SK-N-SH (cell line): ENCODE measurements at regions not wholly inside any gene's neighbourhood (a gene's known extent, or its start where the extent isn't known, plus 50 kb on each side); places are given as distances from the start of the nearest gene placed in this dataset.

Experiments used
- CTCF ChIA-PET: fragments of 300-600, 350-600 bp; formaldehyde crosslinking; extraction: SDS; loops from one replicate; lab custom pipeline; 2021; lab: Yijun Ruan, JAX
- POLR2A ChIA-PET: fragments of 350-600 bp; sonication (Branson Sonifier 250); formaldehyde crosslinking; extraction: SDS; loops from one replicate; lab custom pipeline; 2020; ENCODE audit warnings: antibody characterized with exemption, inconsistent platforms; lab: Yijun Ruan, JAX
- DNase-seq: peaks from one replicate; pipeline ENCODE4 v3.0.0; 2012
- H2AFZ ChIP-seq: fragments of 200-600 bp; sonication (generic); 2 replicates; pipeline ENCODE4 v1.8.1; 2016; ENCODE audit warnings: antibody characterized with exemption, mild to moderate bottlenecking, low read depth
- H3F3A ChIP-seq: fragments of 200-600 bp; sonication (generic); replicated peaks from 2 replicates; pipeline ENCODE3; 2016; ENCODE audit warnings: antibody characterized with exemption, mild to moderate bottlenecking; ENCODE audit not compliant: insufficient read depth
- H3K27ac ChIP-seq, 2 experiments: fragments of 200-500 bp in 1 of 2; fragments of 200-600 bp in 1 of 2; sonication (Bioruptor generic) in 1 of 2; sonication (generic), shearing (Covaris generic) in 1 of 2; 2 replicates each; pipeline versions ENCODE4 v1.5.1 to v1.6.1; 2014 to 2016; ENCODE audit warnings: low read depth in 2 of 2, inconsistent platforms in 1 of 2, low read length in 1 of 2, mild to moderate bottlenecking in 1 of 2, mixed read lengths in 1 of 2
- H3K27me3 ChIP-seq: fragments of 200-600 bp; sonication (generic), shearing (Covaris generic); 2 replicates; pipeline ENCODE4 v1.6.1; 2016; ENCODE audit warnings: mixed run types; ENCODE audit not compliant: insufficient read depth
- H3K36me3 ChIP-seq, 2 experiments: fragments of 200-500 bp in 1 of 2; fragments of 200-600 bp in 1 of 2; sonication (Bioruptor generic) in 1 of 2; sonication (generic) in 1 of 2; replicated peaks in 1 of 2; 2 replicates each; pipeline versions ENCODE3 to v1.5.1; 2014 to 2016; ENCODE audit warnings: low read length in 1 of 2, mild to moderate bottlenecking in 1 of 2; ENCODE audit not compliant: insufficient read depth in 2 of 2, control insufficient read depth in 1 of 2
- H3K4me1 ChIP-seq, 2 experiments: fragments of 200-500 bp in 1 of 2; fragments of 200-600 bp in 1 of 2; sonication (Bioruptor generic) in 1 of 2; sonication (generic), shearing (Covaris generic) in 1 of 2; 2 replicates each; pipeline versions ENCODE4 v1.5.1 to v1.6.1; 2014 to 2016; ENCODE audit warnings: low read depth in 1 of 2, low read length in 1 of 2, mixed run types in 1 of 2; ENCODE audit not compliant: insufficient read depth in 2 of 2, control insufficient read depth in 1 of 2
- H3K4me2 ChIP-seq: fragments of 200-600 bp; sonication (generic), shearing (Covaris generic); 2 replicates; pipeline ENCODE4 v1.6.1; 2017; ENCODE audit warnings: mixed run types
- H3K4me3 ChIP-seq, 2 experiments: fragments of 200-500 bp in 1 of 2; fragments of 200-600 bp in 1 of 2; sonication (Bioruptor generic) in 1 of 2; sonication (generic), shearing (Covaris generic) in 1 of 2; 2 replicates each; pipeline versions ENCODE4 v1.5.1 to v1.8.1; 2014 to 2016; ENCODE audit warnings: low read depth in 2 of 2, inconsistent platforms in 1 of 2, low read length in 1 of 2, mild to moderate bottlenecking in 1 of 2, mixed read lengths in 1 of 2, moderate library complexity in 1 of 2
- H3K79me2 ChIP-seq: fragments of 200-600 bp; sonication (generic); 2 replicates; pipeline ENCODE4 v1.8.1; 2017; ENCODE audit warnings: mild to moderate bottlenecking; ENCODE audit not compliant: insufficient read depth
- H3K9ac ChIP-seq: fragments of 200-600 bp; sonication (generic); 2 replicates; pipeline ENCODE4 v1.6.1; 2017; ENCODE audit warnings: mixed run types
- H3K9me2 ChIP-seq: fragments of 200-600 bp; sonication (generic); 2 replicates; pipeline ENCODE4 v1.6.1; 2017; ENCODE audit warnings: mixed run types
- H3K9me3 ChIP-seq: fragments of 200-600 bp; sonication (generic); 2 replicates; pipeline ENCODE4 v1.6.1; 2017; ENCODE audit warnings: mixed run types, mild to moderate bottlenecking, moderate library complexity
- H4K20me1 ChIP-seq: fragments of 200-600 bp; sonication (generic); 2 replicates; pipeline ENCODE4 v1.6.1; 2017; ENCODE audit warnings: mild to moderate bottlenecking, mixed run types; ENCODE audit not compliant: insufficient read depth
- EP300 ChIP-seq, 2 experiments: IDR thresholded peaks; 2 replicates each; pipeline versions ENCODE4 v1.4.0 to v1.6.1; 2012; ENCODE audit warnings: borderline replicate concordance in 1 of 2, low read depth in 1 of 2, low read length in 1 of 2
- EZH2phosphoT487 ChIP-seq: fragments of 200-600 bp; sonication (generic); IDR thresholded peaks from 2 replicates; pipeline ENCODE4 v1.6.1; 2017; ENCODE audit warnings: low read depth, mixed run types, mild to moderate bottlenecking, antibody characterized with exemption, moderate library complexity, borderline replicate concordance
- FOSL2 ChIP-seq: IDR thresholded peaks from 2 replicates; pipeline ENCODE4 v1.4.0; 2012; ENCODE audit warnings: low read depth, mild to moderate bottlenecking, moderate library complexity, borderline replicate concordance
- JUND ChIP-seq: IDR thresholded peaks from 2 replicates; pipeline ENCODE4 v1.4.0; 2012
- MXI1 ChIP-seq: IDR thresholded peaks from 2 replicates; pipeline ENCODE4 v1.6.1; 2012; ENCODE audit warnings: mild to moderate bottlenecking, low read depth, low read length, improper control_type of control experiment
- POLR2AphosphoS5 ChIP-seq: IDR thresholded peaks from 2 replicates; pipeline ENCODE4 v1.6.1; 2012; ENCODE audit warnings: low read depth, low read length
- RFX5 ChIP-seq: IDR thresholded peaks from 2 replicates; pipeline ENCODE4 v1.6.1; 2012; ENCODE audit warnings: mild to moderate bottlenecking, improper control_type of control experiment, low read length
- RXRA ChIP-seq: IDR thresholded peaks from 2 replicates; pipeline ENCODE4 v1.4.0; 2012; ENCODE audit warnings: low read depth, mild to moderate bottlenecking, borderline replicate concordance
- SIN3A ChIP-seq: IDR thresholded peaks from 2 replicates; pipeline ENCODE4 v1.6.1; 2012; ENCODE audit warnings: low read depth, mild to moderate bottlenecking, low read length, moderate library complexity, borderline replicate concordance
- TAF1 ChIP-seq: IDR thresholded peaks from 2 replicates; pipeline ENCODE4 v1.6.1; 2012; ENCODE audit warnings: low read depth, mild to moderate bottlenecking, low read length, moderate library complexity, borderline replicate concordance
- TCF12 ChIP-seq: IDR thresholded peaks from 2 replicates; pipeline ENCODE4 v1.4.0; 2012
- TEAD4 ChIP-seq: IDR thresholded peaks from 2 replicates; pipeline ENCODE4 v1.4.0; 2012; ENCODE audit warnings: mild to moderate bottlenecking, borderline replicate concordance; ENCODE audit not compliant: insufficient read depth
- USF2 ChIP-seq: fragments of 150-350 bp; IDR thresholded peaks from 2 replicates; pipeline ENCODE4 v1.6.1; 2017; ENCODE audit warnings: antibody characterized with exemption, low read length, low read depth, borderline replicate concordance
- YY1 ChIP-seq: IDR thresholded peaks from 2 replicates; pipeline ENCODE4 v1.4.0; 2012; ENCODE audit warnings: low read depth, mild to moderate bottlenecking
- WGBS: methylation state at CpG from one replicate; pipeline ENCODE4 v1.1.6; 2017; ENCODE audit warnings: low lambda C conversion rate; 5-methylcytosine and 5-hydroxymethylcytosine counted together
- TF ChIP-seq, protein P1 (sequence below): IDR thresholded peaks from 2 replicates; pipeline ENCODE4 v1.4.0; 2012; ENCODE audit warnings: low read depth

DNA sequence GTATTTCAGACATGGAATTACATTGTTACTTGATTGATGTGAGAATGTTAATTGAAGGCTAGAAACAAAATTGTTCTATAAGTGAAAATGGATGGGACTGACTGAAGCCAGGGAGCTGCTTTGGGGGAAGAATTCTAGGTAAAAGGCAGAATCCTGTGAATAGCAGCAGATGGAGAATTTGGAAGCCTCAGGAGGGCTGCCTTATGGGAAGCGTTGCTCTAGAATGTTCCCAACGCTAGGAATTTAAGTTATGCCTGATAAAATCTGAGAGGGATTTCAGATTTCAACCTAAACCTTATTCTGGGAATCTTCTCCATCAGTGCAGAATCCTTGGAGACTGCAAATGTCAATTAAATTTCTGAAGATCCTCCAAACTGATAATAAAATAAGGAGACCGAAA is 858.2 kb upstream of the FLRT2 start:
- no peaks in the 10 kb centered on the region for H3K79me2 ChIP-seq
- CTCF ChIA-PET = no interaction called here
- H3K9me3 ChIP-seq = no peaks in the 10 kb centered on the region
- H3K27ac ChIP-seq = no peak overlapping the region
- no peak overlapping the region for H3K4me3 ChIP-seq
- H4K20me1 ChIP-seq = no peaks in the 10 kb centered on the region
- no peak overlapping the region for H3K9ac ChIP-seq
- H3K4me2 ChIP-seq = no peak overlapping the region
- H2AFZ ChIP-seq = no peak overlapping the region
- no peaks in the 10 kb centered on the region for H3K9me2 ChIP-seq
- WGBS = 8% methylated on average over 3 of the region's 3 CpGs
- POLR2A ChIA-PET = no interaction called here
- no peaks in the 10 kb centered on the region for H3K4me1 ChIP-seq
- H3F3A ChIP-seq = no peaks in the 10 kb centered on the region
- DNase-seq = no peak
- TF ChIP-seq POLR2AphosphoS5 = no peak
- no peak for TF ChIP-seq YY1
- TF ChIP-seq, protein P1, sequence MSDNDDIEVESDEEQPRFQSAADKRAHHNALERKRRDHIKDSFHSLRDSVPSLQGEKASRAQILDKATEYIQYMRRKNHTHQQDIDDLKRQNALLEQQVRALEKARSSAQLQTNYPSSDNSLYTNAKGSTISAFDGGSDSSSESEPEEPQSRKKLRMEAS = no peak
- no peak for TF ChIP-seq FOSL2
- no peak for TF ChIP-seq EP300 (IDR thresholded peaks at IDR 0.05; ENCODE audit: borderline replicate concordance in 1 of 2, low read depth in 1 of 2, low read length in 1 of 2)
- no peak for TF ChIP-seq SIN3A
- TF ChIP-seq EZH2phosphoT487 = no peak
- no peak for TF ChIP-seq RXRA
- TF ChIP-seq, all 33 proteins: peak for 0
- Histone ChIP-seq H3K36me3 (no peaks in the 10 kb centered on the region), H3K27me3 (no peaks in the 10 kb centered on the region)

DNA sequence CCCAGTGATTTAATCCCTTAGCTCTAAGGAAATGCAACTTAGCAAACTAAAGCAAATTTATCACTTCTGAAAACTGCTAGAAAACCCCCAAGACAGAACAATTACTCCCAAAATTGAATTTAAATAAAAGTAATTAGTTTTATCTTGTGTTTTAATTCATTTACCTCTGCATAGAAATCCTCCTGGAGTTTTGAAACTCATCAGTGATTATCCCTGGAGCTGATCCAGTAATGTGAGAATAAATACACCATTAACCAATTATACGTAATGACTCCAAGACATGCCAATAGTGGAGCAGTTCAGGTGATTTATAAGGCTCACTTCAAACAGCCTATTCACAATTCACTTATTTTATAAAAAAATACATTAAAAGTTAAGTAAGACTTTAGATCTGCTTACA is 855.3 kb upstream of the FLRT2 start:
- TF ChIP-seq RXRA (no peak), RFX5 (no peak)
- Histone ChIP-seq H3F3A (no peaks in the 10 kb centered on the region), H3K27me3 (no peaks in the 10 kb centered on the region), H3K27ac (no peak overlapping the region), H4K20me1 (no peaks in the 10 kb centered on the region), H2AFZ (no peak overlapping the region), H3K9ac (no peak overlapping the region), H3K79me2 (no peaks in the 10 kb centered on the region), H3K4me1 (no peaks in the 10 kb centered on the region), H3K4me3 (no peak overlapping the region), H3K9me2 (no peaks in the 10 kb centered on the region), H3K9me3 (no peaks in the 10 kb centered on the region), H3K36me3 (no peaks in the 10 kb centered on the region), H3K4me2 (no peak overlapping the region)
- WGBS = 4% methylated on average over 1 of the region's 1 CpG
- ChIA-PET CTCF (no interaction called here), POLR2A (interaction anchor here (0.7 kb wide), 1 partner anchor 579 kb away, joined by 4 read pairs; no protein-coding TSS in a partner anchor)
- no peak for DNase-seq

DNA sequence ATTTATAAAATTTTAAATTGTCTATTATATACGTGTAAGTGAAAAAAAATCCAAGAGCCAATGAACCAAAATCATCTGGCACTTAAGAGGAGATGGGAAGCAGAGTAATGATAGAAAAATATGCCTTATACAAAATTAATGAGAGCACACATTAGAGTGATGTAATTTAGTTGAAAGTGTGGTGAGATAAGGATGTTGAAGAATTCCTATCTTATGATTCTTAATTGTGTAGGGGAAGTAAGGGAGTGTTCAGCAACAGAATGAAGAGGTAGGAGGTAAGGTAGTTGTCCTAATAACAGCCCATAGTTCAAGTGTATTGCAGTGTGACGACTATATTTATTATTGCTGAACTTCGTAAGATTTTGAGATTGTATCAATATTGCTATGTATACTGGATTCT is 843.4 kb upstream of the FLRT2 start:
- H3K4me1 ChIP-seq = no peaks in the 10 kb centered on the region
- H3K79me2 ChIP-seq = no peaks in the 10 kb centered on the region
- no peaks in the 10 kb centered on the region for H3K27me3 ChIP-seq
- ChIA-PET POLR2A (no interaction called here), CTCF (no interaction called here)
- no peaks in the 10 kb centered on the region for H3K9me3 ChIP-seq
- under 1% methylated on average over 3 of the region's 3 CpGs for whole genome bisulfite sequencing
- H3K9me2 ChIP-seq = no peaks in the 10 kb centered on the region
- H3K4me2 ChIP-seq = no peak overlapping the region
- H3F3A ChIP-seq = no peaks in the 10 kb centered on the region
- no peak overlapping the region for H3K4me3 ChIP-seq
- no peak for TF ChIP-seq TEAD4
- no peak for TF ChIP-seq FOSL2
- TF ChIP-seq YY1 = no peak
- no peak for TF ChIP-seq RFX5
- no peak for TF ChIP-seq SIN3A
- no peak for TF ChIP-seq JUND
- TF ChIP-seq TAF1 = no peak
- no peak for TF ChIP-seq USF2
- no peak for TF ChIP-seq MXI1
- TF ChIP-seq TCF12 = no peak
- DNase-seq = no peak
- H4K20me1 ChIP-seq = no peaks in the 10 kb centered on the region
- no peak overlapping the region for H3K27ac ChIP-seq
- no peaks in the 10 kb centered on the region for H3K36me3 ChIP-seq
- no peak overlapping the region for H2AFZ ChIP-seq
- H3K9ac ChIP-seq = no peak overlapping the region
